ENCODE measurements at regions not wholly inside any gene's neighbourhood (a gene's known extent, or its start where the extent isn't known, plus 50 kb on each side); places are given as distances from the start of the nearest gene placed in this dataset.

DNA sequence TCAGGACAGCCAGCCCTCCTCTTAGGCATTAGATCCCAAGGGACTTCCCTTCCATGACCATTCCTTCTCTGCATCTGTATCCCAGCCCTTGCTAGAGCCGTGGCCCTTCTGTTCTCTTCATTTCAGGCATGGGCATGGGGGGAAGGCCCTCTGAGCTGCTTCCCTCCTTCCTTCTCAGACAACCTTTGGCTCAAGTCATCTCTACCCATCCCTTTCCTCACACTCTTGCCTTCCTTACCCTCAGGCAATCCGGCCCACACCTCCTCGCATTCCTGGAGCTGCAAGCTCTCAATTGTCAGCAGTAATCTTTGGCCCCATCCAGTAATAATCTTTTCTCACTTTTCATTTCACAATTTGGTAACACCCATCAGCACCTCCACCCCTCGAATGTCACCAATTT, 426.9 kb upstream of the JARID2 start:
- TF ChIP-seq, protein P1, sequence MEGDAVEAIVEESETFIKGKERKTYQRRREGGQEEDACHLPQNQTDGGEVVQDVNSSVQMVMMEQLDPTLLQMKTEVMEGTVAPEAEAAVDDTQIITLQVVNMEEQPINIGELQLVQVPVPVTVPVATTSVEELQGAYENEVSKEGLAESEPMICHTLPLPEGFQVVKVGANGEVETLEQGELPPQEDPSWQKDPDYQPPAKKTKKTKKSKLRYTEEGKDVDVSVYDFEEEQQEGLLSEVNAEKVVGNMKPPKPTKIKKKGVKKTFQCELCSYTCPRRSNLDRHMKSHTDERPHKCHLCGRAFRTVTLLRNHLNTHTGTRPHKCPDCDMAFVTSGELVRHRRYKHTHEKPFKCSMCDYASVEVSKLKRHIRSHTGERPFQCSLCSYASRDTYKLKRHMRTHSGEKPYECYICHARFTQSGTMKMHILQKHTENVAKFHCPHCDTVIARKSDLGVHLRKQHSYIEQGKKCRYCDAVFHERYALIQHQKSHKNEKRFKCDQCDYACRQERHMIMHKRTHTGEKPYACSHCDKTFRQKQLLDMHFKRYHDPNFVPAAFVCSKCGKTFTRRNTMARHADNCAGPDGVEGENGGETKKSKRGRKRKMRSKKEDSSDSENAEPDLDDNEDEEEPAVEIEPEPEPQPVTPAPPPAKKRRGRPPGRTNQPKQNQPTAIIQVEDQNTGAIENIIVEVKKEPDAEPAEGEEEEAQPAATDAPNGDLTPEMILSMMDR (IDR thresholded peaks at IDR 0.05; ENCODE audit: insufficient read depth, low read depth, low read length) = no peak
- TF ChIP-seq EZH2 (IDR thresholded peaks at IDR 0.05; ENCODE audit: insufficient read depth, low read length) = no peak
